Lower leg skin (tissue), 3 donors: ENCODE measurements at regions not wholly inside any gene's neighbourhood (a gene's known extent, or its start where the extent isn't known, plus 50 kb on each side); places are given as distances from the start of the nearest gene placed in this dataset.

ENCODE experiments used
- CTCF ChIP-seq, 3 donors: fragments of 450-650 bp; IDR thresholded peaks; one replicate each; pipeline ENCODE4 v1.5.1; 2016; ENCODE audit warnings: antibody characterized with exemption in 3 of 3, mild to moderate bottlenecking in 3 of 3, moderate library complexity in 2 of 3
- POLR2A ChIP-seq, 2 donors: fragments of 450-650 bp; IDR thresholded peaks; one replicate each; pipeline ENCODE4 v1.6.1; 2016 to 2017; ENCODE audit warnings: antibody characterized with exemption in 2 of 2, mild to moderate bottlenecking in 1 of 2, moderate library complexity in 1 of 2

DNA sequence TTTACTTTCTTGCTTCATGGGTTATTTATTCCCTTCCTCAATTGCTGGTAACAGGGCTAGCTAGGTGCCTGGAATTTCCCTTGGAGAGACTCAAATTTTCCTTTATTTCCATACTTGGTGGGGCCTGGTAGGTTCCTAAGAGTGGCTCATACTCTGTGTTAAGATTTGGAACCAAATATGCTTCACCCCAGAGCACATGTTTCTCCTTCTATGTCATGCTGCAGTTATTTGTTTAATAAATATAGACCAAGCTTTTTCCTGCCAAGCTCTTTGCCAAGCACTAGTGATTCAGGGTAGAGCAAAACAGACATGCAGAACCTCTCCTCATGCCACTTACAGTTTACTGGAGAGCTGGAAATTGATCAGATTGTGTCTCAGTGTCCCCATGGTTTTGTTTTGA, 290.3 kb upstream of the SGCD start:
- TF ChIP-seq CTCF (IDR thresholded peaks at IDR 0.05) (no peak), POLR2A (IDR thresholded peaks at IDR 0.05) (no peak)
